ENCODE measurements at regions not wholly inside any gene's neighbourhood (a gene's known extent, or its start where the extent isn't known, plus 50 kb on each side); places are given as distances from the start of the nearest gene placed in this dataset.

GRCh38 chr17:71102777-71103176 is 933.4 kb downstream of the KCNJ2 start:
- TF ChIP-seq POLR2A (IDR thresholded peaks at IDR 0.05) (no peak), CTCF (IDR thresholded peaks at IDR 0.05) (no peak)

Data from uterus (tissue), 2 donors.